ENCODE measurements at regions not wholly inside any gene's neighbourhood (a gene's known extent, or its start where the extent isn't known, plus 50 kb on each side); places are given as distances from the start of the nearest gene placed in this dataset.
"Not testable (repeated sequence)": the region's sequence is repeated elsewhere in the genome, so short reads cannot be mapped to it uniquely, and the experiment has no call there.

DNA sequence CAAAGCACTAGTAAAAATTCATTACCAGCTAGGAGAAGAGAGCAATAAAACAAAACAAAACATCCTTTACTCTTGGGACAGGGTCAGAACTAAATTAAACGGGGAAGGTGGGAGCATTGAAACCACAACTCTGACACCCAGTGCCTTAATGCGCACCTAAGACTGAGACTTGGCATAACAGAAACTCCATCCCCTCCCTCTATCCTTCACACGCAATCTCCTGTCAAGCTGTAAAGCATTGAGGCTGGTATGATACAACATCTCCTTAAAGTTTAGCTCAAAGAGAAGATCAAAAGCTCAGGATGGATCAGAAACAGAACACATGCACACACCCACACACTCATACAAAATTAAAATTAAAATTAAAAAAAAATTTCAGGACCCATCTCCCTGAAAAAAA lies 951.3 kb downstream of the STIM2 start:
- POLR2A ChIA-PET: no interaction called here
- TF ChIP-seq, protein P1, sequence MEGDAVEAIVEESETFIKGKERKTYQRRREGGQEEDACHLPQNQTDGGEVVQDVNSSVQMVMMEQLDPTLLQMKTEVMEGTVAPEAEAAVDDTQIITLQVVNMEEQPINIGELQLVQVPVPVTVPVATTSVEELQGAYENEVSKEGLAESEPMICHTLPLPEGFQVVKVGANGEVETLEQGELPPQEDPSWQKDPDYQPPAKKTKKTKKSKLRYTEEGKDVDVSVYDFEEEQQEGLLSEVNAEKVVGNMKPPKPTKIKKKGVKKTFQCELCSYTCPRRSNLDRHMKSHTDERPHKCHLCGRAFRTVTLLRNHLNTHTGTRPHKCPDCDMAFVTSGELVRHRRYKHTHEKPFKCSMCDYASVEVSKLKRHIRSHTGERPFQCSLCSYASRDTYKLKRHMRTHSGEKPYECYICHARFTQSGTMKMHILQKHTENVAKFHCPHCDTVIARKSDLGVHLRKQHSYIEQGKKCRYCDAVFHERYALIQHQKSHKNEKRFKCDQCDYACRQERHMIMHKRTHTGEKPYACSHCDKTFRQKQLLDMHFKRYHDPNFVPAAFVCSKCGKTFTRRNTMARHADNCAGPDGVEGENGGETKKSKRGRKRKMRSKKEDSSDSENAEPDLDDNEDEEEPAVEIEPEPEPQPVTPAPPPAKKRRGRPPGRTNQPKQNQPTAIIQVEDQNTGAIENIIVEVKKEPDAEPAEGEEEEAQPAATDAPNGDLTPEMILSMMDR (IDR thresholded peaks at IDR 0.05; ENCODE audit: control extremely low read depth, extremely low read depth, low read depth, missing control alignments): no peak
- no peak for DNase-seq (ENCODE audit: extremely low spot score)
- CTCF ChIA-PET: no interaction called here

DNA sequence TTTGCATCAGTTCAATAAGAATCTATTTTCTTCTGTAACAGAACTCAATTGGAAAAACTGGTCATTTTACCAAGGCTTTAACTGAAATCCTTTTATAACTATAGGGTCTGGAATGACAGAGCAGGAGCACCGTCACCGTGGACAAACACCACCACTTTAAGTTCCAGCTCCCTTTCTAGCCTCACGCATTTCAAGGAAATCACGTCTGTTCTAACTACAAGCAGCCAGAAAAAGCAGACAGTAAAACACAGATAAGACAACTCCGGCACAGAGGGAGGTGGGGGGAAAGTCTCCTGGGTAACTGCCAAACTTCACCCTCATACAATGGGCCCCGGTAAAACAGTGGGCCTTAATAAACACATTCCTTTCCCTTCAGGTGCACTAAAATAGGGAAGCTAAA lies 952.6 kb downstream of the STIM2 start:
- DNase-seq (ENCODE audit: extremely low spot score); CTCF ChIA-PET; POLR2A ChIA-PET: not testable (repeated sequence)

GRCh38 chr4:27813699-27814425 lies 953.2 kb downstream of the STIM2 start:
- peak; percentile 14 for DNase-seq (ENCODE audit: extremely low spot score)
- POLR2A ChIA-PET, CTCF ChIA-PET: not testable (repeated sequence)

DNA sequence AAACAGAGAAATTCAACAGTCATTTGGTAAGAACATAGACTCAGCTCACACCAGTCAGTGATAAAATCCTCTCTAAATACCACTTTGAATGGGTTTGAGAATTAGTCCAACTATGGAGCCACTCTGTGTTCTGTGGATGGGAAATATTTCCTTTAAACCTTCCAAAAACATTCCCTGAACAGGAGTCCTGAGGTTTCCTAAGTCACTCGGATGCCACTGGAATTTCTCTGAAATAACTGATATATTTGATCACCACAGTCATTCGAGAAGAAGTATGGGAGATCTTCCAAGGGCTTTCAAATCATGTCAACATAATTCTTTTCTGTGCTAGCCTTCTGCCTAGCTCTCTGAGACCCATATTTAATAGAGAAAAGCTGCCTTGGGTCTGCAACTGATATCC lies 958.6 kb downstream of the STIM2 start:
- ChIA-PET POLR2A (no interaction called here), CTCF (interaction anchor here (1.2 to 1.9 kb wide), 2 partner anchors 8 to 11 kb away, joined by 3 to 4 read pairs; no protein-coding TSS in a partner anchor)
- TF ChIP-seq, protein P1 (IDR thresholded peaks at IDR 0.05; ENCODE audit: control extremely low read depth, extremely low read depth, low read depth, missing control alignments): no peak
- no peak for DNase-seq (ENCODE audit: extremely low spot score)

GRCh38 chr4:27828843-27829242 lies 968.2 kb downstream of the STIM2 start:
- no peak for DNase-seq (ENCODE audit: extremely low spot score)
- ChIA-PET CTCF (no interaction called here), POLR2A (no interaction called here)
- TF ChIP-seq, protein P1 (IDR thresholded peaks at IDR 0.05; ENCODE audit: control extremely low read depth, extremely low read depth, low read depth, missing control alignments): no peak

- ChIA-PET POLR2A (no interaction called here), CTCF (no interaction called here)
- TF ChIP-seq, protein P1 (IDR thresholded peaks at IDR 0.05; ENCODE audit: control extremely low read depth, extremely low read depth, low read depth, missing control alignments): no peak
- DNase-seq (ENCODE audit: extremely low spot score): no peak
Observed at GRCh38 chr4:27830251-27830650, 969.6 kb downstream of the STIM2 start.

DNA sequence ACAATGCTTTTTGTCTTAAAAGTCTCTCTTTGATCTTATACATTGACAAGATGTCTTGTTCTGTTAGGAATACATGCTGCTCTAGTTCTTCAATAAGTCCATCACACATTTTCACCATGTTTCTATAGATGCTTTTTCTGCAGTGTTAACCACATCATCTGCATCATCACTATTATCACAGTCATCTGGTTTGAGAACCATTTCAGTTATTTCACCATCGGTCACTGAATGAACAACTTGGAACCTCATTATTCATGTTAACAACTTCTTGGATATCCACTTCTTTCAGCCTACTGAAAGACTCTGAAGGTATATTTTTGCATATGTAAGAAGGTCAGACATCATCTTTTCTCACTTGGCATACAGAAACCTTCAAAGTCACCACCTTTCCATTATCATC lies 975.2 kb downstream of the STIM2 start:
- ChIA-PET CTCF (interaction anchor here (1.9 kb wide), 1 partner anchor 11 kb away, joined by 7 read pairs; no protein-coding TSS in a partner anchor), POLR2A (no interaction called here)
- TF ChIP-seq, protein P1 (IDR thresholded peaks at IDR 0.05; ENCODE audit: control extremely low read depth, extremely low read depth, low read depth, missing control alignments): no peak
- no peak for DNase-seq (ENCODE audit: extremely low spot score)

DNA sequence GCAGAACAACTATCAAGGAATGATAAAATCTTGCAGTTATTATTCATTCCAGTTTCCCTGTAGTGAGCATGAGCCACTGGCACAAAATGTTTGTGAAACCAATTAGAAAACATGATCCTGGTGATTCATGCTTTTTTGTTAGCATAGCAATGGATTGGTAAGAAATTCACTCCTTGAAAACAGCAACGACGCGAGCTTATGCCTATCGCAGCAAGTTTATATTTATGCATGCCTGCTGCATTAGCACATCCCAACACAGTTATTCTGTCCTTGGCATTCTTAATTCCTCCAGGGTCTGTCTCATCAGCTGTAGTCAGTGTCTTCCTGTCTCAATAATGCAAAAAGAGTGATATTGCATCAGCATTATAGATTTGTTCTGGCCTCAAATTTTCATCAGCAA lies 975.9 kb downstream of the STIM2 start:
- ChIA-PET CTCF (interaction anchor here (1.9 kb wide), 1 partner anchor 10 kb away, joined by 7 read pairs; no protein-coding TSS in a partner anchor), POLR2A (no interaction called here)
- DNase-seq (ENCODE audit: extremely low spot score): no peak
- TF ChIP-seq, protein P1 (IDR thresholded peaks at IDR 0.05; ENCODE audit: control extremely low read depth, extremely low read depth, low read depth, missing control alignments): no peak
